HCT116 (cell line): ENCODE measurements at regions not wholly inside any gene's neighbourhood (a gene's known extent, or its start where the extent isn't known, plus 50 kb on each side); places are given as distances from the start of the nearest gene placed in this dataset.

Experiments used
- ATAC-seq: fragments of 200-7000 bp; cut with Tn5 transposase; 2 replicates; pipeline ENCODE4 v1.9.1; 2020; ENCODE audit warnings: mild to moderate bottlenecking, moderate library complexity
- BruUV-seq: library from RNA; stranded (reverse); fragments of 400-500 nt; replicated peaks from 2 replicates; lab custom pipeline; 2021; lab: Mats Ljungman, UMichigan
- CTCF ChIA-PET: fragments of 300-600 bp; sonication (Branson Sonifier 250); formaldehyde crosslinking; loops from one replicate; lab custom pipeline; 2021; ENCODE audit warnings: antibody characterized with exemption; lab: Charles Lee
- POLR2A ChIA-PET: fragments of 300-600, 350-600 bp; sonication (Branson Sonifier 250); formaldehyde crosslinking; loops from one replicate; lab custom pipeline; 2021; ENCODE audit warnings: antibody characterized with exemption; lab: Charles Lee
- RAD21 ChIA-PET, 2 experiments: fragments of 300-600 bp; sonication (Branson Sonifier 250); formaldehyde crosslinking; loops; one replicate each; lab custom pipeline; 2023; ENCODE audit warnings: low total read pairs in 2 of 2; ENCODE audit not compliant: uncharacterized antibody in 2 of 2, unreplicated experiment in 2 of 2, low non-redundant PET in 1 of 2; lab: Charles Lee
- DNase-seq: peaks from one replicate; pipeline ENCODE4 v3.0.0-alpha.2; 2010; ENCODE audit warnings: low read depth, low spot score
- H2AFZ ChIP-seq: fragments of 200-600 bp; shearing (Covaris generic), sonication (generic); 2 replicates; pipeline ENCODE4 v1.6.1; 2017; ENCODE audit warnings: low read depth, mixed run types, mixed read lengths, antibody characterized with exemption, low read length; ENCODE audit not compliant: poor library complexity, severe bottlenecking
- H3K27ac ChIP-seq: 2 replicates; pipeline ENCODE4 v1.5.1; 2012; ENCODE audit warnings: low read depth, low read length
- H3K27me3 ChIP-seq: fragments of 200-600 bp; sonication (generic); 2 replicates; pipeline ENCODE4 v1.6.1; 2016; ENCODE audit warnings: mixed run types, low read length, mixed read lengths; ENCODE audit not compliant: insufficient read depth
- H3K36me3 ChIP-seq, 2 experiments: fragments of 200-500 bp in 1 of 2; fragments of 200-600 bp in 1 of 2; sonication (Bioruptor generic) in 1 of 2; sonication (generic) in 1 of 2; 2 replicates each; pipeline versions ENCODE4 v1.5.1 to v1.6.1; 2014 to 2016; ENCODE audit warnings: low read length in 2 of 2, inconsistent platforms in 1 of 2, mixed read lengths in 1 of 2, mixed run types in 1 of 2; ENCODE audit not compliant: insufficient read depth in 2 of 2, control insufficient read depth in 1 of 2
- H3K4me1 ChIP-seq, 2 experiments: fragments of 200-600 bp in 1 of 2; sonication (generic) in 1 of 2; 2 replicates each; pipeline versions ENCODE4 v1.5.1 to v1.6.1; 2012 to 2017; ENCODE audit warnings: low read length in 2 of 2, inconsistent platforms in 1 of 2, mild to moderate bottlenecking in 1 of 2, mixed read lengths in 1 of 2, mixed run types in 1 of 2, moderate library complexity in 1 of 2; ENCODE audit not compliant: insufficient read depth in 2 of 2, control insufficient read depth in 1 of 2
- H3K4me2 ChIP-seq: fragments of 200-600 bp; sonication (generic); 2 replicates; pipeline ENCODE4 v1.6.1; 2017; ENCODE audit warnings: mixed run types, low read length, mixed read lengths
- H3K4me3 ChIP-seq, 2 experiments: fragments of 200-600 bp in 1 of 2; sonication (generic) in 1 of 2; replicated peaks in 1 of 2; 2 replicates each; pipeline ENCODE4 v1.5.1; 2011 to 2016; ENCODE audit warnings: low read length in 2 of 2, control low read depth in 1 of 2, low read depth in 1 of 2, mild to moderate bottlenecking in 1 of 2, mixed read lengths in 1 of 2, mixed run types in 1 of 2
- H3K79me2 ChIP-seq: fragments of 200-600 bp; sonication (generic); 2 replicates; pipeline ENCODE4 v1.6.1; 2017; ENCODE audit warnings: mild to moderate bottlenecking, mixed run types, low read length, moderate library complexity, mixed read lengths; ENCODE audit not compliant: insufficient read depth
- H3K9ac ChIP-seq: fragments of 200-600 bp; sonication (generic); 2 replicates; pipeline ENCODE4 v1.6.1; 2016; ENCODE audit warnings: low read length, mixed read lengths
- H3K9me2 ChIP-seq: fragments of 200-600 bp; sonication (generic), shearing (Covaris generic); 2 replicates; pipeline ENCODE4 v1.6.1; 2017; ENCODE audit warnings: mixed run types, mild to moderate bottlenecking, moderate library complexity; ENCODE audit not compliant: insufficient read depth
- H3K9me3 ChIP-seq, 2 experiments: fragments of 200-500 bp in 1 of 2; fragments of 200-600 bp in 1 of 2; sonication (Bioruptor generic) in 1 of 2; sonication (generic) in 1 of 2; 2 replicates each; pipeline ENCODE4 v1.6.1; 2014 to 2017; ENCODE audit warnings: low read length in 2 of 2, mixed read lengths in 2 of 2, inconsistent platforms in 1 of 2, low read depth in 1 of 2, mild to moderate bottlenecking in 1 of 2, mixed run types in 1 of 2, moderate library complexity in 1 of 2; ENCODE audit not compliant: control insufficient read depth in 1 of 2, insufficient read depth in 1 of 2
- H4K20me1 ChIP-seq: fragments of 200-600 bp; sonication (generic), shearing (Covaris generic); 2 replicates; pipeline ENCODE4 v1.6.1; 2017; ENCODE audit warnings: mixed run types, mild to moderate bottlenecking, moderate library complexity; ENCODE audit not compliant: insufficient read depth
- CBX3 ChIP-seq: IDR thresholded peaks from 2 replicates; pipeline ENCODE4 v1.6.1; 2012; ENCODE audit warnings: low read depth
- CEBPB ChIP-seq: IDR thresholded peaks from 2 replicates; pipeline ENCODE4 v1.6.1; 2012; ENCODE audit warnings: low read depth
- CTCF ChIP-seq, 3 experiments: fragments of 200-600 bp in 1 of 3; sonication (generic) in 1 of 3; IDR thresholded peaks in 2 of 3; conservative IDR thresholded peaks in 1 of 3; 2 replicates each; pipeline ENCODE4 v1.5.1; 2012 to 2017; ENCODE audit warnings: low read depth in 2 of 3, low read length in 2 of 3, antibody characterized with exemption in 1 of 3, borderline replicate concordance in 1 of 3, control low read depth in 1 of 3, mild to moderate bottlenecking in 1 of 3, mixed read lengths in 1 of 3, mixed run types in 1 of 3, moderate library complexity in 1 of 3; ENCODE audit not compliant: insufficient read depth in 1 of 3
- EGR1 ChIP-seq: IDR thresholded peaks from 2 replicates; pipeline ENCODE4 v1.6.1; 2012; ENCODE audit warnings: low read depth
- ELF1 ChIP-seq: IDR thresholded peaks from 2 replicates; pipeline ENCODE4 v1.6.1; 2012; ENCODE audit warnings: low read depth, borderline replicate concordance
- POLR2A ChIP-seq: IDR thresholded peaks from 2 replicates; pipeline ENCODE4 v1.7.0; 2011; ENCODE audit warnings: borderline replicate concordance; ENCODE audit not compliant: insufficient read depth, insufficient read length; ENCODE audit errors: extremely low read depth
- POLR2AphosphoS5 ChIP-seq: IDR thresholded peaks from 2 replicates; pipeline ENCODE4 v1.6.1; 2011; ENCODE audit warnings: mild to moderate bottlenecking, low read depth, low read length, moderate library complexity
- SIN3A ChIP-seq: IDR thresholded peaks from 2 replicates; pipeline ENCODE4 v1.6.1; 2012; ENCODE audit warnings: low read depth
- SRF ChIP-seq: IDR thresholded peaks from 2 replicates; pipeline ENCODE4 v1.6.1; 2012; ENCODE audit warnings: low read depth
- YY1 ChIP-seq: IDR thresholded peaks from 2 replicates; pipeline ENCODE4 v1.6.1; 2011; ENCODE audit warnings: low read length, low read depth, moderate library complexity, mild to moderate bottlenecking; ENCODE audit not compliant: insufficient replicate concordance; ENCODE audit errors: extremely low read depth
- ZBTB33 ChIP-seq: IDR thresholded peaks from 2 replicates; pipeline ENCODE4 v1.6.1; 2011; ENCODE audit warnings: mild to moderate bottlenecking, low read length, moderate library complexity; ENCODE audit not compliant: insufficient replicate concordance; ENCODE audit errors: extremely low read depth
- intact Hi-C: fragments of 100-400 bp; cut with micrococcal nuclease; formaldehyde crosslinking; loops from 2 replicates; pipeline ENCODE4 v1.10.0; 2022
- TF ChIP-seq, protein P1 (sequence below): IDR thresholded peaks from 2 replicates; pipeline ENCODE4 v1.6.1; 2012; ENCODE audit warnings: low read depth

DNA sequence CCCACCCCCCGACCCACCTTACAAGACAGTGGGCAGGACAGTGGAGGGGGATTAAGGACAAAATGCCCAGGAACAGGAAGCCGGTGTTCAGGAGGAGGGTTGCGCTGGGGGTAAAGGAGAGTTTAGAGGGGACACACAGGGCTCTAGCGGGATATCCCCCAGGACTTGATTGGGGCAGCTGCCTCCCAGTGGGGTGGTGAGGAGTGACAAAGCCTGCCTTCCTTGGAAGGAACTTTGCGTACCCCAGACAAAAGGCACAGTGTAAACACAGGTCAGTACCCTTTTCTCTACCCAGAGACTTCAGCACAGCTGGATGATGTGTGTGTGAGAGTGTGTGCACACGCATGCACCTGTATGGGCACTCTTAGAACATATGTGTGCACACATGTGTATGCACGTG lies 51.7 kb upstream of the BCAR3 start:
- ChIA-PET POLR2A (no interaction called here), RAD21 (no interaction called here), CTCF (no interaction called here)
- Histone ChIP-seq H3K4me1 (peaks cover 10 to 73% of the 10 kb centered on the region in 2 experiments), H3K27ac (no peak overlapping the region), H3K9me3 (no peaks in the 10 kb centered on the region), H3K27me3 (no peaks in the 10 kb centered on the region), H3K9ac (no peak overlapping the region), H3K79me2 (no peaks in the 10 kb centered on the region), H3K4me2 (no peak overlapping the region), H3K9me2 (no peaks in the 10 kb centered on the region), H2AFZ (no peak overlapping the region), H3K4me3 (no peak overlapping the region), H3K36me3 (no peaks in the 10 kb centered on the region), H4K20me1 (no peaks in the 10 kb centered on the region)
- BruUV-seq: no TSS peak
- intact Hi-C loops: no loop called here
- ATAC-seq (no peak), DNase-seq (no peak)
- TF ChIP-seq YY1 (no peak), SIN3A (no peak), POLR2AphosphoS5 (no peak), EGR1 (no peak), CBX3 (no peak), POLR2A (no peak), CEBPB (no peak)

- H3K4me1 ChIP-seq: peaks cover 2 to 64% of the 10 kb centered on the region in 2 experiments
- no peak overlapping the region for H3K4me2 ChIP-seq
- H3K79me2 ChIP-seq: no peaks in the 10 kb centered on the region
- H3K27me3 ChIP-seq: no peaks in the 10 kb centered on the region
- BruUV-seq: no TSS peak
- H3K9ac ChIP-seq: no peak overlapping the region
- ChIA-PET CTCF (no interaction called here), RAD21 (no interaction called here), POLR2A (no interaction called here)
- H3K9me2 ChIP-seq: no peaks in the 10 kb centered on the region
- H3K4me3 ChIP-seq: no peak overlapping the region
- intact Hi-C loops: no loop called here
- DNase-seq (no peak), ATAC-seq (no peak)
- no peaks in the 10 kb centered on the region for H3K9me3 ChIP-seq
- peak in 2 of 3 experiments; percentile 17 to 28; a peak in 3 of 6 replicates for TF ChIP-seq CTCF (IDR thresholded peaks at IDR 0.05 in 2 of 3, conservative IDR thresholded peaks at IDR 0.05 in 1 of 3; ENCODE audit: borderline replicate concordance in 1 of 3, insufficient read depth in 1 of 3, low read depth in 2 of 3, low read length in 2 of 3)
- no peak for TF ChIP-seq POLR2AphosphoS5
- TF ChIP-seq YY1: no peak
- TF ChIP-seq ZBTB33: no peak
- TF ChIP-seq SRF: no peak
- no peak for TF ChIP-seq ELF1
- TF ChIP-seq, protein P1, sequence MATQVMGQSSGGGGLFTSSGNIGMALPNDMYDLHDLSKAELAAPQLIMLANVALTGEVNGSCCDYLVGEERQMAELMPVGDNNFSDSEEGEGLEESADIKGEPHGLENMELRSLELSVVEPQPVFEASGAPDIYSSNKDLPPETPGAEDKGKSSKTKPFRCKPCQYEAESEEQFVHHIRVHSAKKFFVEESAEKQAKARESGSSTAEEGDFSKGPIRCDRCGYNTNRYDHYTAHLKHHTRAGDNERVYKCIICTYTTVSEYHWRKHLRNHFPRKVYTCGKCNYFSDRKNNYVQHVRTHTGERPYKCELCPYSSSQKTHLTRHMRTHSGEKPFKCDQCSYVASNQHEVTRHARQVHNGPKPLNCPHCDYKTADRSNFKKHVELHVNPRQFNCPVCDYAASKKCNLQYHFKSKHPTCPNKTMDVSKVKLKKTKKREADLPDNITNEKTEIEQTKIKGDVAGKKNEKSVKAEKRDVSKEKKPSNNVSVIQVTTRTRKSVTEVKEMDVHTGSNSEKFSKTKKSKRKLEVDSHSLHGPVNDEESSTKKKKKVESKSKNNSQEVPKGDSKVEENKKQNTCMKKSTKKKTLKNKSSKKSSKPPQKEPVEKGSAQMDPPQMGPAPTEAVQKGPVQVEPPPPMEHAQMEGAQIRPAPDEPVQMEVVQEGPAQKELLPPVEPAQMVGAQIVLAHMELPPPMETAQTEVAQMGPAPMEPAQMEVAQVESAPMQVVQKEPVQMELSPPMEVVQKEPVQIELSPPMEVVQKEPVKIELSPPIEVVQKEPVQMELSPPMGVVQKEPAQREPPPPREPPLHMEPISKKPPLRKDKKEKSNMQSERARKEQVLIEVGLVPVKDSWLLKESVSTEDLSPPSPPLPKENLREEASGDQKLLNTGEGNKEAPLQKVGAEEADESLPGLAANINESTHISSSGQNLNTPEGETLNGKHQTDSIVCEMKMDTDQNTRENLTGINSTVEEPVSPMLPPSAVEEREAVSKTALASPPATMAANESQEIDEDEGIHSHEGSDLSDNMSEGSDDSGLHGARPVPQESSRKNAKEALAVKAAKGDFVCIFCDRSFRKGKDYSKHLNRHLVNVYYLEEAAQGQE: no peak
- no peak overlapping the region for H3K27ac ChIP-seq
- H4K20me1 ChIP-seq: no peaks in the 10 kb centered on the region
- no peaks in the 10 kb centered on the region for H3K36me3 ChIP-seq
- H2AFZ ChIP-seq: no peak overlapping the region
Observed at GRCh38 chr1:93732514-93732913, 50.9 kb upstream of the BCAR3 start.
